ENCODE measurements at regions not wholly inside any gene's neighbourhood (a gene's known extent, or its start where the extent isn't known, plus 50 kb on each side); places are given as distances from the start of the nearest gene placed in this dataset.

GRCh38 chr5:124277767-124278545 lies 468.5 kb downstream of the ZNF608 start:
- CTCF ChIA-PET (ENCODE audit: unreplicated experiment) = no interaction called here
- TF ChIP-seq EZH2phosphoT487 (IDR thresholded peaks at IDR 0.05; ENCODE audit: borderline replicate concordance, low read depth, low read length) = no peak
- no peak for TF ChIP-seq CTCF (conservative IDR thresholded peaks at IDR 0.05; ENCODE audit: low read length)
- intact Hi-C loops (cut with micrococcal nuclease; ENCODE audit: unreplicated experiment) = no loop called here

GRCh38 chr5:124276166-124276565 lies 470.3 kb downstream of the ZNF608 start:
- CTCF ChIA-PET (ENCODE audit: unreplicated experiment) = no interaction called here
- no peak overlapping the region for H2AFZ ChIP-seq (ENCODE audit: low read length)
- no peaks in the 10 kb centered on the region for H3K9me2 ChIP-seq (ENCODE audit: insufficient read depth, low read length)
- POLR2A ChIA-PET = interaction anchor here (0.7 to 1.4 kb wide), 3 partner anchors 11 to 899 kb away, joined by 3 to 7 read pairs (median 5); no protein-coding TSS in a partner anchor
- DNase-seq (ENCODE audit: low spot score) = no peak
- TF ChIP-seq CTCF (conservative IDR thresholded peaks at IDR 0.05; ENCODE audit: low read length) (no peak), EZH2phosphoT487 (IDR thresholded peaks at IDR 0.05; ENCODE audit: borderline replicate concordance, low read depth, low read length) (no peak)
- H3K4me1 ChIP-seq (ENCODE audit: insufficient read depth, low read length, poor library complexity, severe bottlenecking) = no peaks in the 10 kb centered on the region
- no peak overlapping the region for H3K27ac ChIP-seq (ENCODE audit: low read depth, low read length, poor library complexity, severe bottlenecking)
- BruUV-seq (replicated peaks) = no TSS peak
- no peaks in the 10 kb centered on the region for H3K36me3 ChIP-seq (ENCODE audit: insufficient read depth, low read length)
- no peaks in the 10 kb centered on the region for H3K9me3 ChIP-seq (ENCODE audit: low read length)
- no peak overlapping the region for H3K4me2 ChIP-seq (ENCODE audit: low read length)
- H3K79me2 ChIP-seq (ENCODE audit: insufficient read depth, low read depth, low read length) = no peaks in the 10 kb centered on the region
- no peak overlapping the region for H3K4me3 ChIP-seq (ENCODE audit: low read depth, low read length, poor library complexity, severe bottlenecking)
- H4K20me1 ChIP-seq (ENCODE audit: insufficient read depth, low read length) = no peaks in the 10 kb centered on the region
- intact Hi-C loops (cut with micrococcal nuclease; ENCODE audit: unreplicated experiment) = no loop called here

More at GRCh38 chr5:124277767-124278545, 468.5 kb downstream of the ZNF608 start:
- Histone ChIP-seq H3K4me2 (ENCODE audit: low read length) (no peak overlapping the region), H3K27ac (ENCODE audit: low read depth, low read length, poor library complexity, severe bottlenecking) (no peak overlapping the region), H3K9me3 (ENCODE audit: low read length) (no peaks in the 10 kb centered on the region), H2AFZ (ENCODE audit: low read length) (no peak overlapping the region), H3K36me3 (ENCODE audit: insufficient read depth, low read length) (no peaks in the 10 kb centered on the region), H3K4me3 (ENCODE audit: low read depth, low read length, poor library complexity, severe bottlenecking) (no peak overlapping the region), H3K4me1 (ENCODE audit: insufficient read depth, low read length, poor library complexity, severe bottlenecking) (no peaks in the 10 kb centered on the region), H3K9me2 (ENCODE audit: insufficient read depth, low read length) (no peaks in the 10 kb centered on the region), H3K79me2 (ENCODE audit: insufficient read depth, low read depth, low read length) (no peaks in the 10 kb centered on the region), H4K20me1 (ENCODE audit: insufficient read depth, low read length) (no peaks in the 10 kb centered on the region)
- no TSS peak for BruUV-seq (replicated peaks)
- POLR2A ChIA-PET = interaction anchor here (0.5 kb wide), 1 partner anchor 388 kb away, joined by 3 read pairs; no protein-coding TSS in a partner anchor
- no peak for DNase-seq (ENCODE audit: low spot score)

GRCh38 chr5:124274949-124275348 lies 471.5 kb downstream of the ZNF608 start:
- no peaks in the 10 kb centered on the region for H3K79me2 ChIP-seq (ENCODE audit: insufficient read depth, low read depth, low read length)
- CTCF ChIA-PET (ENCODE audit: unreplicated experiment) = no interaction called here
- no TSS peak for BruUV-seq (replicated peaks)
- H3K9me3 ChIP-seq (ENCODE audit: low read length) = no peaks in the 10 kb centered on the region
- TF ChIP-seq EZH2phosphoT487 (IDR thresholded peaks at IDR 0.05; ENCODE audit: borderline replicate concordance, low read depth, low read length) (no peak), CTCF (conservative IDR thresholded peaks at IDR 0.05; ENCODE audit: low read length) (no peak)
- no peak overlapping the region for H2AFZ ChIP-seq (ENCODE audit: low read length)
- no peaks in the 10 kb centered on the region for H3K9me2 ChIP-seq (ENCODE audit: insufficient read depth, low read length)
- no peaks in the 10 kb centered on the region for H3K4me1 ChIP-seq (ENCODE audit: insufficient read depth, low read length, poor library complexity, severe bottlenecking)
- intact Hi-C loops (cut with micrococcal nuclease; ENCODE audit: unreplicated experiment) = no loop called here
- H3K4me2 ChIP-seq (ENCODE audit: low read length) = no peak overlapping the region
- H3K36me3 ChIP-seq (ENCODE audit: insufficient read depth, low read length) = no peaks in the 10 kb centered on the region
- no peak overlapping the region for H3K27ac ChIP-seq (ENCODE audit: low read depth, low read length, poor library complexity, severe bottlenecking)
- H3K4me3 ChIP-seq (ENCODE audit: low read depth, low read length, poor library complexity, severe bottlenecking) = no peak overlapping the region
- DNase-seq (ENCODE audit: low spot score) = no peak
- POLR2A ChIA-PET = interaction anchor here (0.8 to 1.6 kb wide), 2 partner anchors 14 to 706 kb away, joined by 3 read pairs; no protein-coding TSS in a partner anchor
- H4K20me1 ChIP-seq (ENCODE audit: insufficient read depth, low read length) = no peaks in the 10 kb centered on the region
